T-helper 1 cell (primary cell): ENCODE measurements at regions not wholly inside any gene's neighbourhood (a gene's known extent, or its start where the extent isn't known, plus 50 kb on each side); places are given as distances from the start of the nearest gene placed in this dataset.

Experiments
- DNase-seq, 5 donors: peaks; one replicate each; pipeline ENCODE4 v3.0.0-alpha.2; 2012 to 2020

DNA sequence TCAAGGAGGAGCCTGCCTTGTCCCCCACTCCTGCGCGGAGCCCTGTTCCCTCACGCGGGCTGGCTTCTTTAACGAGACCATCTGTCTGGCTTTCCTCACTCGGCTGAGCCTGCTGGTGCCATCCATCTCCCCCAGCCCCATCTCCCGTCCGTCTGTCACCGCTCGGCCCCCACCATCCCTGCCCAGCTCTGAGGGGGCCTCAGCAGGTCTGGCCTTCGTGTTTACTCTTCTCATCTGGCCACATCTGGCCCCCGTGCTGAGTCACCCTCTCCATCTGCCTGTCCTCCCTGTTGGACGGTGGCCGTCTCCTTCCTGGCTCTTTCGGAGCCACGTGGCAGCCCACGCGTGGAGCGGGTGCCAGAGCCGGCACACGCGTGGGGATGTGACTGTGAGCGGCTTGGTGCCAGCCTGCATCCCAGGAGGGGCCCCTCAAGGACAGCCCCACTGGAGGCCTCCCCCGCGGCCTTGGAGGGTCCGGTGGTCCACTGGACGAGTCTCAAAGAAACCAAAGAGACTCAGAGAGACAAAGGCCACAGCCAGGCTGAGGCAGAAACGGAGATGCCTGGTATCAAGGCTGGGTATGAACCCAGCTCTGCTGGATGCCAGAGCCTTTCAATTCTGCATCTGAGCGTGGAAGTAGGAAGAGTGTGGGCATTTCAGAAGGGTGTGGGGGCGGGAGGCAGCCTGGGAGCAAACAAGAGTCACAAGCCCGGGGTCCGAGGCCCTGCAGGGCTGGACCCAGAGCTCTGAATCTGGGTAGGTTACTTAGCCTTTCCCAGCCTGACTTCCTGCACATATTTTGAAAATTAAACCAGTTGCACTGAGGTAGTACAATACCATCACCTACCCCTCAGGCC lies 76.7 kb upstream of the UNC5A start:
- DNase-seq = no peak

DNA sequence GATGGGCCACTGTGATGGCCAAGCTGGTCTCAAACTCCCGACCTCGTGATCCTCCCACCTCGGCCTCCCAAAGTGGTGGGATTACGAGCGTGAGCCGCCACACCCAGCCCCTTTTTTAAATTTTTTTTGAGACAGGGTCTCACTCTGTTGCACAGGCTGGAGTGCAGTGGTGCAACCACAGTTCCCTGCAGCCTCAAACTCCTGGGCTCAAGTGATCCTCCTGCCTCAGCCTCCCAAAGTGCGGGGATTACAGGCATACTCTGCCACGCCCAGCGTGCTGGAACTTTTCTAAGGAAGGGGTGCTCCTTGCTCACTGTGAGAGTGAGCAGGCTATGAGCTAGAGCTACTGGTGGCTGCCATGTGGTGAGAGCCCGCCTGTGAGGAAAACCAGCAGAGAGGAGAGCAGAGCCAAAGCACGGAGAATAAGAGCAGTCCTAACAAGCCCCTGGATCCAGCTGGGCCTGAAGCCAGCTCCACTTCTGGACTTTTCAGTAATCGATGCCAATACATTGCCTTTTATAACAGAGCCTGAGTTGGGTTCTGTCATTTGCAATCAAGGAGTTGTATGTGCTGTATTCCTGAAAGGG lies 75.5 kb upstream of the UNC5A start:
- DNase-seq = no peak

DNA sequence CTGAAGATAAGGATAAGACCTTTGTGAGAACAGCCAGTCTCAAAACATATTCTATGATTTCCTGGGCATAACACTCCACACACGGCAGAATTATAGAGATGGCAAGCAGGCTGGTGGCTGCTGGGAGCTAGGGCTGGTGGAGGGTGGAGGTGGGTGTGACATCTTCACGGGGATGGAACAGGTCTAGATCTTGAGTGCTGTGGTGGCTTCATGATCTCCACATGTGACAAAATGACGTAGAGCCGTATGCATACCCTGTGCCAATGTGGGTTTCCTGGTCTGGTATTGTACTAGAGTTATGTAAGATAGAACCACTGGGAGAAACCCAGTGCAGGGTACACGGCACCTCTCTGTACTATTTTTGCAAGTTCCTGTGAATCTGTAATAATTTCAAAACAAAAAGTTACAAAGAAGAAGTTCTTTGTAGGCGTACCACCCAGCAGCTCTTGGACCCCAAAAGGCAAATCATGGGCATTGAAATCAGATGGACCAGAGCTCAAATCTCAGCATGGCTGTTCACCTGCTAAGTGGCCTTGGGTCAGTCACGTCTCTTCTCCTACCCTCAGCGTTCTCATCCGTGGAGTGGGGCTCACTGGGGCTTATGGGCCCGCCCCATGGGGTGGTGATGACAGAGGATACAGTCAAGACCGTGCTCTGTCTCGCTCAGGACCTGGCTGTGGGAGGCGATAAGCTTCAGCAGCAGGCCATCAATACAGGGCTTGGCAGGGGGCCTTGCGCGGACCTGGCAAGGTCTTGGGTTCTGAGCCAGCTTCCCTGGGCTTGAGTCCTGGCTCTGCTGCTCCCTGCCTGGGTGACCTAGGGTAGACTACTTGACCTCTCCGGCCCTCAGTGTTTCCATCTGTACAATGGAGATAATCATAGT lies 74.7 kb upstream of the UNC5A start:
- no peak for DNase-seq

DNA sequence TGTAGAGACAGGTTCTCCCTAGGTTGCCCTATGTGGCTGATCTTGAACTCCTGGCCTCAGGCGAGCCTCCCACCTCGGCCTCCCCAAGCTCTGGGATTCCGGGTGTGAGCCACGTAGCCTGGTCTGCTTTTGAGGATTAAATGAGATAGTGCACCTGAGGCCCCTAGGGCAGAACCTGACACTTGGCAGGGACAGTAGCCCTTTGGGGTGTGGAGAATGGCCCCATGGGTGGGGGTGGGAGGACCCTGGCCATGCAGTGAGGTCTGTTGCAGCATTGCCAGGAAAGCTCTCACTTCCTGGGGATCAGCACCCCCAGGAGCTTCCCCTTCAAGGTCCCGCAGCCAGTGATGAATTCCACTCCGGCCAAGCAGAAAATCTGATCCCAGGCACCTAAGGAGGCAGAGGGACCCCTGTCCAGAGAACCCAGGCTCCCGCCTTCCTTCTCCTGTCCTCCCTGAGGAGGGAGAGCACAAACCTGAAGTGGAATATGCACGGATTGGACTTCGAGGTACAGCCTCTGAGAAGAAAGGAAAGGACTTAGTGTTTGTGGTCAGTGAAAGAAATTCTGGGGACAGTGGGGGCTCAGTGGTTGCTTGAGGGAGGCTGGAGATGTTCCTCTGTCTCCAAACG lies 73.9 kb upstream of the UNC5A start:
- no peak for DNase-seq

DNA sequence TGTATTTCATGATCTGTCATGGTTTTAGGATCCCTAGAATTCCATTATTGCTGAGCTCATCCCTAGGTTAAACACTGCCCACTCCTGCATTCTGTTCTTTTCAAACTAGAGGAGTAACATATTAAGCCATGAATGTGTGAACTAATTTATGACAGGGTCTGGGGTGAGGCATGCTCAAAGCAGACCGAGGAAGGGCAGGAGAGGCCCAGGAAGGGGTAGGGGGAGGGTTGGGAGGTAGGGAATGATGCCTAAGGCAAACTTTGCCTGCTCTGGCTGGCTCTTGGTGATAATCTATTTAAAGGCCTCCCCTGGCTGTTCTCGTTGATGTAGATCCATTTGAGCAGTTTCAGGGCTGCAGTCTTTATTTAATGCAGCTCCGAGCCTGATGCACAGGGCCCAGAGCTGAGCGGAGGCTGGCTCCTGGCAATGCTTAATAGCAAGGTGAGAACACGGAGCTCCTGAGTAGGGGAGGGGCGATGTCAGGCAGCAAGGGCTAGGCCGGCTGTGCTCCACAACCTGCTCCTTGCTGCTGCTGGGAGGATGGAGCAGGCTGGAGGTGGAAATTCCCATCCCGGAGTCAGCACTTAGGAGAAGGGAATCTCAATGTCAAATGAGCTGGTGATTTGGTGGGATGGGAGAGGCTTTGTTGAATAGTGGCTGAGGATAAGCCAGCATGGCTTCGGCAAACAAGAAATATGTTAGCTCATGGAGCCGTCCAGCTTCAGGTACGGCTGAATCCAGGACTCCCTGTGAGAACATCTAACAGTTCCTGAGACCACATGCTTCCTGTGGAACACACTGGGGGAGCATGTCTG lies 73.2 kb upstream of the UNC5A start:
- DNase-seq = no peak

DNA sequence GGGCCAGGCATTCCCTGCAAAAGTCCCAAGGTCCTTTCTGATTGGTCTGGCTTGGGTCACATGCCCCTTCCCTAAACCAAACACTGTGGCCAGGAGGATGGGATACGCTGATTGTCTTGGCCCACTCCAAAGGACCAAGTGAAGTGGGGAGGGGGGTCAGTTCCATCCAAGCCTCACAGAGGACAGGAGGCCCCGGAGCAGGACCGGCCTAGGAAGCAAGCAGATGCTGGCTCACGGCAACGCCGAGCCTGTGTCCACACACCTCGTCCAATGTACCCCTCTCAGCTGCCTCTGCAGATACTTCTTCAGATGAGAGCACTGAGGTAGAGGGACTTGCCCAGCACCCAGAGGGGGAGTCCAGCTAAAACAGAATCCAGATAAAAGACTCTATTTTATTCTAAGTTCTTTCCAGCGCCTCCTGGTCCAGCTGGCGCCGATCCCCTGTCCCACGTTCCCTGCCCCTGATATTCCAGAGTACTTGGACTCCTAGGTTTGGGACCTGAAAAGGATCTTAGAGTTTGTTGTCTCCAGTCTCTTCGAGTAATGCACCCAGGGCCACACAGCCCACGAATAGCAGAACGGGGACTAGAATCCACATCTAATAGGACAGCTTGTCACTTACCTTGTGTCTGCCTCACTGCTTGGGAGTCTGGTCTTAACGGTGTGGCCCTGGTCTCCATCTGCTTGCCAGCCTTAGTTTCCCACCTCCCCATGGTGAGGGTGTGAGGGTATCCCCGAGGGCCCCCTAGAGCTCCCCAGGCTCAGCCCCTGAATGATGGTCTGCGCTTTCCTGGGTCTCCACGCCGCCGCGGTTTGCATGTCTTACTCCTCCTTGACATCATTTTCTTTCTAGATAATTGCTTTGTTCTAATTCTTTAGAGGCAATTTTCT lies 72.4 kb upstream of the UNC5A start:
- DNase-seq = no peak

DNA sequence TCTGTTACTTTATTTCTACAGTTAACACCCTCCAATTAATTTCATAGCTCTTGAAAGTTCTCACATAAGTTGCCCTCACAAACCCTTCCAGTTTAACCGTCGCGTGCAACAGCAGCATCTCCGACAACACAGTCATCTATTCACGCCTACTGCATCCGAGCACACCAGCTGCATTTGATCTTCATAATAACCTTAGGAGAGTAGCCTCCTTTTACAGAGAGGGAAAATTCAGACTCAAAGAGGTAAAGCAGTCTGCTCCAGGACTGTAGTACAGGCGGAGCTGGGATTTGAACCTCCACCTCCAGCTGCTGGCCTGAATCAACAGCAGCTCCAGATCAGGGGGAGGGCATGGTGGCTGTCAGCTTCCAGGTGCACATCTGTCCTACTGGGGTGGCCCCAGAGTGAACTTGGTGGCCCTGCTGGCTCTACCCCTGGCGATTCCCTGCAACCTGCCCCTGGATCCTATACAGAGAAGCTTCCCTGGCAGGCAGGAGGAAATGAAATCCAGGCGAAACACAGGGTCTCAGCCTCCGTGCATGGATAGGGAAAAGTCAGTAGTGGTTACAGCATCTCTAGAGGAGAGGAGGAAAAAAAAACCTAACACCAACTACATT lies 71.6 kb upstream of the UNC5A start:
- no peak for DNase-seq

DNA sequence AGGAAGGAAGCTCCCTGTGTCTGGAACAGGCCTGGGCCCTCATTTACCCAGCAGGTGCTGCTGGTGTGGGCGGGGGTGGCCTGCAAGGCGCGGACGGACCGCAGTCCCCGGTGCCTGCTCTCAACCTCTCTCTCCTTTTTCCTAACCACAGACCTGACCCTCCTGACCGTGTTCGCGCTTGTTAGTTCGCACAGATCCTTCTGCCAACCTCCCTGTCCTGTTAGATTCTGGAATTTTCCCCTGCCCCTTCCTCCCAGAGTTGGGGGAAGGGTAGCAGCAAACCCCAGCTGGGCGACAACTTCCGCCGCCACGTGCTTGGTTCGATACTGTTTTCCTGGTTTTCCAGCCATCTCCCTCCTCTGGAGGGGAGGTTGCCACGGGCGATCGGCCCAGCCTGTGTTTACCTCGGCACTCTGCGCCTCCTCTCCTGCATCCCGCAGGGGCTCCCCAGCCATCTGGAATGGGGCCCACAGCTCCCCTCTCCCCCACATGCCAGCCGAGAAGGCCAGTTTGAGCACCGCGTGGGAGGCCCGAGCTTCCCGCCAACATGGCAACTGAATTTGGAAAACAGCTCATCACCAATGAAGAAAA lies 70.8 kb upstream of the UNC5A start:
- no peak for DNase-seq

DNA sequence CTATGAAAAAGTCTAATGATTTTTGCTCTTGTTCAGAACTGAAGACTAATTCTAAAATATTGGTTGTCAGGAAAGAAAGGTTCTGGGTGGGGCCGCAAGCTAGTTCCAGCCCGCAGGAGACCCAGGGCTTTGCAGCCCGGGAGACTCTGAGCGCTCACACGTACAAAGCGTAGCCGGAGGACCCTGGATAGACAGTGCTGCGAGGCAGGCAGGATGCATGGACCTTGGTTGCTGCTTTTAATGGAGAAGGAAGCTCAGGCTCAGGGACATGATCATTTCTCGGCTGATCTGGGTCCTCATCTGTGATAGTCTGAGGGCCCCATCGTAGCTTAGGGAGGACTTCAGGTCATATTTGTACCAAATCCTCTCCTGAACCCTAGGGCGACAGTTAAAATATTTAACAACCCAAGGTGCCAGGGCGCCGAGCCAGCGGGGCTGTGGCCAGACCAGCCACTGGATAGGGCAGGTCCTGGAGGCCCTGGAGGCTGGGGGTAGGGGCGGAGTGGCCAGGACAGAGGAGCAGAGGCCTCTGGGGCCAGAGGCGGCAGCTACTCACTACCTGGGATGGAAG lies 70.1 kb upstream of the UNC5A start:
- DNase-seq = no peak

DNA sequence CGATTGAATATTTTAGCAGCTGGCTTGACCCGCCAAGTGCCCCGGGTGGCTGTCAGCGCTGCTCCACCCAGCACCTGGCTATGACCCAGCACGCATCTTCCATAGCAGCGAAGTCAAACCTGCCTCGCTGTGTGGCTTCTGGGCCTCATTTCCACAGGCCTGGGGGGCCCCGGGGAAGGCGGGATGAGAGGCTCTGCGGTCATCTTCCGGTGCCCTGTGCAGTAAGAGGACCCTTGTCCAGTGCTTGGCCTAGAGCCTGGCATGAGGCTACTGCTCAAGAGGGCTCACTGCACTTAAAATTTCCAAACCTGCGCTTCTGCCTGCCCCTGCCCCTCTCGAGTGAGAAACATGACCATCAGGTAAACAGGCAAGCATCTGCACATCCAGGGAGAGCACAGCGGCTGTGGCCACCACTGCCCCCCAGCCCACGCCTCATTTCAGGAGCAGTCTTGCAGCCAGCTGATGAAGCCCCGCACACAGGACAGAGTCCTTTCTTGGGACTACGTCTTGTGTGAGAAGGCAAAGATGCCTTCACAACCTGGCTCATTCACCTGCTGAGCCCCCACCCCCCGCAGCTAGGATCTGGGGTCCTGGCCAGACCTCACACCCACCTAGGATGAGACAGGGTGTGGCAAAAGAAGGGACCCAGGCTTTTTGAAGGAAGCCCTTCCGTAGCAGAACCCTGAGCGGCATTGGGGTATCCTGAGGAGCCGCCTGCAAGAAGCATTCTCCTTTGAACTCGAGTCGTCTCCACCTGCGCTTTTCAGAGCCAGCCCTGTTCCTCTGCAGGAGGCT lies 69.5 kb upstream of the UNC5A start:
- DNase-seq = no peak

DNA sequence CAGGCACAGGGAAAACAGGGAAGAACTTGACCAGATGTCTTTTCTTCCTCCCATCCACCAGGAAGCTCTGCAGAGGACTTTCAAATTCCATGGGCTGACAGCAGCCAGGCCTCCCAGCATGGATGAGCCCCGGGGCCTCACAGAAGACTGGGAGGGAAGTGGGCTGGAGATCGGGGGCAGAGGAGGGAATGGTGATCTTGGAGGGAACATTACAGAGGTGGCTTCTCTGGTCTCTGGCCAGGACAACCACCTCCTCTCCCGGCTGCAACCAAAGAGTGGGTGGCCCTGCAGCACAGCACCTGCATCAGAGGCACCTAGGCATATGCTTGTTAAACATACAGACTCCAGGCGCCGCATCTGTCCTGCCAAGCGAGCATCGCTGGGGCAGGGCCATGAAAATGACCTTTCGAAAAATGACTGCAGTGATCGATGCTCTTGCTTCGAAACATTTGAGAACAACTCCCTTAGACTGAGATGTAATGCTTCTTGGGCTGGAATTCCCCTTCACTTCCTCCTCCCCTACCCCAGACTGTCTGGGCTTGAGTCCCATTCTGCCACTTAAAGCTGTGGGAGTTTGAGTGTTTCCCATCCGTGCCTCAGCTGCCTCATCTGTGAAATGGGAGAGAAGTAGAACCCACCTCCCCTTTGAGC lies 68.7 kb upstream of the UNC5A start:
- no peak for DNase-seq

DNA sequence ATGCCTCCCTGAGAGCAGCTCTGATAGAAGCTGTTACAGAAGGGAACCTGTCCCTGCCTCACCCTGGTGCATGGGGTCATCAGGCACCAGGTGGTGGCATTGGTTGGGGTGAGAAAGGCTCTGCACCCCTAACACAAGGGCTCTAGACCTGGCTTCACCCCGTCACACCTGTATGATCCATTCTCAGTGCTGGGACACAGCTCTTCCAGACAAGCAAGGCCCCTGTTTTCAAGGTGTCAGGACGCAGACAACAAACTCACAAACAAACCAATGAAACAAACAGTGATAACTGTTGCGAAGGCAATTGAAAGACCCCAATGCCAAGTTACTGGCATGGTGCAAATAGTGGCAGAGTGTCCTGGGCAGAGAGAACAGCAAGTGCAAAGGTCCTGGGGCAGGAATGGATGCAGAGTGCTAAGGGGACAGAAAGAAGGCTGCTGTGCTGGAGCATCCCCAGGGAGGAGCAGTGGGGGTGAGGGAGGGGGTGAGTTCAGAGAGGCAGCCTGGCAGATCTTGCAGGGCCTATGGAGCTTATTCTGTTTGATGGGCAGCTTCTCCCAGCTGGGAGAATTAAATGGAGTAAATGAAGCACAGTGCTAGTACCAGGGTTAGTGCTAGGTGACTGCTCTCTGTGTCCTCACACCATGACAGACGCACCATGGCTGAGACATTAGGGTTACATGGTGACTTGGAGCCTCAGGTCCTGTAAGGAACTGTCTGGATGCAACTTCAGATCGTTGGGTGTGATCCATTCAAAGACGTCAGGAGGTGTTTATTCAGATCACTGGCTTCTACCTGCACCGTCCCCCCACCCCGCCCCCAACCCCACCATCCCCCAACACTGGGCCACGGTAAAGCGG lies 67.9 kb upstream of the UNC5A start:
- no peak for DNase-seq

DNA sequence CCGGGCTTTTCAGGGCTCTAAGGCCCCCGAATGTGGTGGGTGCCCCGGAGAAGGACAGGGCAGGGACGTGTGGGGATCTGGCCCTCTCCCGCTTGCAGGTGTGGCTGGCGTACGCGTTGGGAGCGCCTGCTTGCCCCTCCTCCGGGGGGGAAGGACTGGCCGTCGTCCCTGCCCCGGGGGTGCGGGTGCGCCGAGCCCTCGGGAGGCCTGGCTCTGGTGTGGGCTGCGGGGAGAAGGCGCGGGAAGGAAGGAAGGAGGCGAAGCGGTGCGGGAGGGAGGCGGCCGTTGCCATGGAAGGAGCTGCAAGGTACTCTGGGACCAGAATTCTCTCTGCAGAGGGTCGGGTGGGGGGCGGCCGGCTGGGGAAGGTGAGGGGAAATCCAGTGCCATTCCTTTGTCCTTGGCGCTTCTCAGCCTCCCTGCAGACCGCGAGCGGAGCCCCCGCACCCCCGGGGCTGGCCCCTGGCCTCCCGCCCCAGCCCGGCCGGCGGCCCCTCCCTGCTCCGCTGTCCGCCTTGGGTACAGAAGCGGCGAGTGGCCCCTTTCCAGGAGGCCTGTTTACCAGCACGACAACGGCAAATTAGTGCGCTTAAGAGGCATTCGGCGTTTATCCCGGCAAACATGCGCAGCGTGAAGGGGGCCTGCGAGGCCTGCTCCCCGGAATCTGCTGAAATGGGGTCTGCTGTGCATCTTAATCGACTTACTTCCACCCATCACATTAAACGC lies 67.1 kb upstream of the UNC5A start:
- DNase-seq = no peak

DNA sequence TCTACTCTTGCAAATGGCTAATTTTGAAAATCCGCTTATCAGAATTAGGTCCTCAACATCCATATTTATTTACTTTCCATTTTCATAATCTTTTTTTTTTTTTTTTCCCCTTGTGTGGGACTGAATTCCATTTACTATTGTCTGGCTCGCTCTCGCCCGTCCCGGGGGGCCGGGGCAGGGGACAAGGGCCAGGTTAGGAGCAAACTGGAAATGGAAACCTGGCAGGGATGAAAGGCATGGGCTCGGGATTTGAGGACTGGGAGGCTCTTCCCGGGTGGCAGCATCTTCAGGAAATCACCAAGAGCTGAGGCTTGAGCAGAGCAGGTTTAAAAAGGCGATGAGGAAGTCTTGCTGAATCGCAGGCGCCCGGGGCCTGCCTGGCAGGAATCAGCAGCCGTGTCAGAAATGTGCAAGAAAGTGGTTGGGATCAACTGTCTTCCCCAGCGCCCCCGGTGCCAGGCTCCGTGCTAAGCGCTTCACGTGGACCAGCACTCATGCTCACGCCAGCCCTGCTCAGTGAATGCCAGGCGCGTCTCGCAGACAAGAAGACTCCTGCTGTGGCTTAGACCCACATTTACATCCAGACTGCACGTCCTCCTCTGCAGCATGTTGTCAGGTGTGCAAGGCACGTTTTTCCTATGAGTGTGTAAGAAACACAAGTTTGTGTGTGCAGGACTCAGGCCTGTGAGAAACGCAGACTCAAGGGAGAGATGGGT lies 66.3 kb upstream of the UNC5A start:
- no peak for DNase-seq

DNA sequence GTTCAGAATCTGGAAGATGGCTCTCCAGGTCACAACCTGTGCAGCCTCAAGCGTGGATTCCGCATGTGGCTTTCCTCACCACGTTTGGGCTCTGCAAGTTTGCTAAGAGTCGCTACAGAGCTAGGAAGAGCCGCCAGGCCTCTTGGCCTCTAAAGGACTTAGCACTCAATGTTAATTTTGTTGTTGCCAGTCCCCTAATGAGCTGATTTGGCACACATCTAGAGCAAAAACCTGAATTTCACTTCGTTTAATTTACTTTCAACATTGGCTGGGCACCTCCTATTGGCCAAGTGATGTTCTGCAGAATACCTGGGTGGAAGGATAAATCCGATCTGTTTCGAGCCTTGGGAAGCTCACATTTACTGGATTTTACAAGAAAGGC lies 65.8 kb upstream of the UNC5A start:
- no peak for DNase-seq

DNA sequence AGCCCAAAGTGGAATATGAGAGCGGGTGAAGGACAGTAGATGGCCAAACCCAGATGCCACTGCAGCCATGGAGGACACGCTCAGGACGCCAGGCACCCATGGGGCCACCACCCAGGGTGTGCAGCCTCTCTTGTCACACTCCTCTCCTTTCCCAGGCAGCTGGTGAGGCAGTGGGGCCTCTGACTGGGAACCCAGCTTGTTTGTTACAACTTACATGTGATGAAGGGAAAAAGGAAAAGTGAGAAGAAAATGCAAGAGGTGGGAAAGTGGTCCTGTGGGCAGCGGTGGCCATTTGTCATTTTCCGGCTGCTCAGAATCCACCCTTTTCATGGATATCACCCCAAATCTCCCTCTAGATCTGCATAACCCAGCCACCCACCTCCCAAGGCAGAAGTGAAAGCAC lies 62.7 kb upstream of the UNC5A start:
- no peak for DNase-seq
